ENCODE measurements at regions not wholly inside any gene's neighbourhood (a gene's known extent, or its start where the extent isn't known, plus 50 kb on each side); places are given as distances from the start of the nearest gene placed in this dataset.

DNA sequence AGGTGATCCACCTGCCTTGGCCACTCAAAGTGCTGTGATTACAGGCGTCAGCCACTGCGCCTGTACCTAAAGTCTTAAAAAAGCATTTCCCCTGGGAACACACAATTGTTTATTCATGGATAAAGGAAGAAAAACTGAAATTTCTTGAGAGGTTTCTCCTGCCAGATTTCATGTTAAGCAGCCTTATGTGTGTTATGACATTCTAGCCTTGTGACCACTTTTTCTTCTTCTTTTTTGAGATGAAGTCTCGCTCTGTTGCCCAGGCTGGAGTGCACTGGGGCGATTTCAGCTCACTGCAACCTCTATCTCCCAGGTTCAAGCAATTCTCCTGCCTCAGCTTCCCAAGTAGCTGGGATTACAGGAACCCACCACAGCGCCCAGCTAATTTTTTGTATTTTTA, 57.8 kb upstream of the PLAC8 start:
- no peak for DNase-seq (ENCODE audit: low read depth)
- no peak overlapping the region for H3K4me3 ChIP-seq (ENCODE audit: low read length)
- TF ChIP-seq, protein P1, sequence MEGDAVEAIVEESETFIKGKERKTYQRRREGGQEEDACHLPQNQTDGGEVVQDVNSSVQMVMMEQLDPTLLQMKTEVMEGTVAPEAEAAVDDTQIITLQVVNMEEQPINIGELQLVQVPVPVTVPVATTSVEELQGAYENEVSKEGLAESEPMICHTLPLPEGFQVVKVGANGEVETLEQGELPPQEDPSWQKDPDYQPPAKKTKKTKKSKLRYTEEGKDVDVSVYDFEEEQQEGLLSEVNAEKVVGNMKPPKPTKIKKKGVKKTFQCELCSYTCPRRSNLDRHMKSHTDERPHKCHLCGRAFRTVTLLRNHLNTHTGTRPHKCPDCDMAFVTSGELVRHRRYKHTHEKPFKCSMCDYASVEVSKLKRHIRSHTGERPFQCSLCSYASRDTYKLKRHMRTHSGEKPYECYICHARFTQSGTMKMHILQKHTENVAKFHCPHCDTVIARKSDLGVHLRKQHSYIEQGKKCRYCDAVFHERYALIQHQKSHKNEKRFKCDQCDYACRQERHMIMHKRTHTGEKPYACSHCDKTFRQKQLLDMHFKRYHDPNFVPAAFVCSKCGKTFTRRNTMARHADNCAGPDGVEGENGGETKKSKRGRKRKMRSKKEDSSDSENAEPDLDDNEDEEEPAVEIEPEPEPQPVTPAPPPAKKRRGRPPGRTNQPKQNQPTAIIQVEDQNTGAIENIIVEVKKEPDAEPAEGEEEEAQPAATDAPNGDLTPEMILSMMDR (conservative IDR thresholded peaks at IDR 0.05; ENCODE audit: low read depth, low read length), result no peak

DNA sequence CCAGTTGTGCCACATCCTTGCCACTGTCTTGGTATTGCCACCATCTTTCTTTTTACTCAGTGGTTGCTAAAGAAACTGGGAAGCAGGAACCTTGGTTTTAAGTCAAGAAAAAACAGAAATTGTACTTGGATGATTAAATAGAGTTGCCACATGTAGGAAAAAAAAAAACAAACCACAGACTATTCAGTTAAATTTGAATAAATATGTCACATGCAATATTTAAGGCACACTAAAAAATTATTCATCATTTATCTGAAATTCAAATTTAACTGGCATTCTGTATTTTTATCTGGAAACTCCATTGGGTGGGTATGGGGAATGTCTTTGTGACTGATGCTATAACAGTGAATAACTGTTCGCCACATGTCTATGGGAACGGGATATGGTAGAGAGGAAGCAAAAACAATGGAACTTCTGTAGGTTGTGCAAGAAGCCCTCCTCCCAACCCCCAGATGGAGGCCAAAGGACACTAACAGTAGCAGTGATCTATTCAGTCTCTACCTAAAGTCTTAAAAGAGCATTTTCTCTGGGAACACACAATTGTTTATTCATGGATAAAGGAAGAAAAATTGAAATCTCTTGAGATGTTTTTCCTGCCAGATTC, 57.0 kb upstream of the PLAC8 start:
- TF ChIP-seq, protein P1 (conservative IDR thresholded peaks at IDR 0.05; ENCODE audit: low read depth, low read length), result no peak
- DNase-seq (ENCODE audit: low read depth), result no peak
- no peak overlapping the region for H3K4me3 ChIP-seq (ENCODE audit: low read length)

DNA sequence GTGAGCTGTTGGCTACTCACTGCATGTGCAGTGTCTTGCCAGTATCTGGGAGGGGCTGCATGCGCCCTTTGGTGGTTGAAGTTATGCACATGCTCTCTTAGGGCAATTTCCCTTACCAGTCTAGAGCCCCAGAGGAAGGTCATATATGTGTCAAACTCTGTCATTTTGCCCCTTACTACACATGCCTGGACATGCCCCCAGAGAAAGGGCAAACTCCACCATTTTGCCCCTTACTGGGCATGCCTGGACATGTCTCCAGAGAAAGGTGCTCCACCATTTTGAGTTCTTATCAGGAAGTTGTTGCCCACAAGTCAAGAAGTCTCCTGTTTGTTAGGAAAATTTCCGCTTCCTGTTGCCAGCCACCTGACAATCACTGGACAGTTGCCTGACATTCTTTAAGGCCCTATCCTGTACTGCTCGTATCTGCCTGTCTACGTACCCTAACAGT, 56.4 kb upstream of the PLAC8 start:
- no peak for DNase-seq (ENCODE audit: low read depth)
- no peak overlapping the region for H3K4me3 ChIP-seq (ENCODE audit: low read length)
- TF ChIP-seq, protein P1 (conservative IDR thresholded peaks at IDR 0.05; ENCODE audit: low read depth, low read length), result no peak
